CD4-positive, alpha-beta T cell treated with Interleukin-6 at 100 ng/mL for 8 hours (primary cell): ENCODE measurements at regions not wholly inside any gene's neighbourhood (a gene's known extent, or its start where the extent isn't known, plus 50 kb on each side); places are given as distances from the start of the nearest gene placed in this dataset.

Experiments
- DNase-seq: peaks from one replicate; pipeline ENCODE4 v3.0.0-alpha.2; 2020; ENCODE audit warnings: mixed read lengths, low spot score

GRCh38 chr21:24118738-24119459 lies 1488.4 kb downstream of the MRPL39 start:
- no peak for DNase-seq

GRCh38 chr21:24115141-24115540 lies 1492.1 kb downstream of the MRPL39 start:
- DNase-seq, result no peak

GRCh38 chr21:24112020-24112419 lies 1495.3 kb downstream of the MRPL39 start:
- no peak for DNase-seq

DNA sequence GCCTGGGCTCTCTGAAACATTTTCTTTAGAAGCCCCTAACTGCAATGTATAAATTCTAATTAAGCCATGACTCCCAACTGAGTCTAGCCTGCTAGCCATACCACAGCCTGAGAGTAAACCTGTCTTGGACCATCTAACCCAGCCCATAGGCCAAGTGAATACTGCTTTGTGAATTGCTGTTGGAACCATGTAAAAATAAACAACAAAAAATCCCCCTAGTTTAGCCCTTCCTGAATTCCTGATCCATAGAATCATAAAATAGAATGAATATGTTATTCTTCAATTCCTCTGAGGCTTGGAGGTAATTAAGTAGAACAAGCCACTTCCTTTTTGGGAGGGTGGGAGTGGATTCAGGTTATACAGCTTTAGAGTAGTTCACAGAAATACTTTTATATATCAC lies 1496.4 kb downstream of the MRPL39 start:
- DNase-seq, result no peak

- DNase-seq, result no peak
Observed at GRCh38 chr21:24097181-24097580, 1510.1 kb downstream of the MRPL39 start.

DNA sequence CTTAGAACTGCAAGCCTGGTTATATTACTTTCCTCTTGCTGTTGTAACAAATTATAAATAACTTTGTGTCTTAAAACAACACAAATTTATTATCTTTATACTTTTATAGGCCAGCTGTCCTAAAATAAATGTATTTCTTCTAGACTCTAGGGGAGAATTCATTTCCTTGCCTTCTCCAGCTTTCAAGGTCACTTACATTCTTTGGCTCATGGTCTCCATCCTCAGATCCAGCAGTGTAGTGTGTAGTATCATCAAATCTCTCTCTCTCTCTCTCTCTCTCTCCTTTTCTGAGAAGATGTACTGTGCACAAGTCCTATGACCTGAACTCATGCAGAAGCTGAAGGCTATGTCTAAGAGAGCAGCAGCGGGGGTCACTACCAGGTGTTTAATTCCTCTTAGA lies 1510.6 kb downstream of the MRPL39 start:
- DNase-seq, result no peak

- DNase-seq, result no peak
Observed at GRCh38 chr21:24093032-24093431, 1514.2 kb downstream of the MRPL39 start.

GRCh38 chr21:24076179-24076578 lies 1531.1 kb downstream of the MRPL39 start:
- DNase-seq, result no peak

DNA sequence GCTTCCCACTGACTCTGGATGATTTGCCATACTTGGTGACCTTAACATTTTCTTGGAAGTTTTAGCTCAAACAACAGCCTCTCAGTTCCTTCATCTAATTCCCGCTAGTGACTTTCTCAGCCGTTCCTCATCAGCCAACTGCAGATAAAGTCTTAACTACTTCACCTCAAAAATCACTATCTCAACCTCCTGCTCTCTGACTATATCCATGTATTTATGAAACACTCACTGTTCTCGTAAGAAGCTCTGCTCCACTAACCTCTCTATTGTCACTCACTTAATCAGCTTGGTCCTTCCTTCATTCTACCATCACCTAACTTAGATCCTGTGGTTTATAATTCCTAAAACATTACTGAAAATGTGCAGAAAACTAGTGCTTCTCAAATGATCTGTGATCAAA lies 1551.6 kb downstream of the MRPL39 start:
- DNase-seq, result no peak

- DNase-seq, result no peak
Observed at GRCh38 chr21:24050231-24050630, 1557.0 kb downstream of the MRPL39 start.

DNA sequence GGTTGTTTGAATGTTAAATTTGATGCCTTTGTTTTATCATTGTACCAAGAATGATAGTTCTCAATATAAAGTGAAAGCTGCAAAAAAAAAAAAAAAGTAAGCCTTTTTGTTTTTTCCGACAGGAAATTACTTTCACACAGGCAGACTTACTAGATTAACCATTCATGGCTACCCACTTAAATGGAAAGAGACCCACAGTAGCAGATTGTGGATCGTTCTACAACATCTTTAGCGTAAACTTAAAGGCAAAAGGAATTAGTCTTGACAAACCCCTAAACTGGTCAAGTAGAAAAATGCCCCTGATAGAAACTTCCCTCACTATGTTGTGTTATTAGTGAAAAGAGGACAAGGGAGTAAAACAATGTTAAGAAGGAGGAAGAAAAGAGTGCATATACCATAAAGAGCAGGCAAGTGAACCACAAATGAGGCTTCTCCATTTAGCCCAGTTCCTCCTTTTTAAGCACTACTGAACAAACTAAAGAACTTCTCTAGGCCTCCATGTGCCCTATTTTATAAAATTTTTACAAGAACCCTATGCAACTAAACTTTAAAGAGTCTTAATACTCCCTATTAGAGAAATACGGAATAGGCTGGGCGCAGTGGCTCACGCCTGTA lies 1560.3 kb downstream of the MRPL39 start:
- DNase-seq, result no peak

DNA sequence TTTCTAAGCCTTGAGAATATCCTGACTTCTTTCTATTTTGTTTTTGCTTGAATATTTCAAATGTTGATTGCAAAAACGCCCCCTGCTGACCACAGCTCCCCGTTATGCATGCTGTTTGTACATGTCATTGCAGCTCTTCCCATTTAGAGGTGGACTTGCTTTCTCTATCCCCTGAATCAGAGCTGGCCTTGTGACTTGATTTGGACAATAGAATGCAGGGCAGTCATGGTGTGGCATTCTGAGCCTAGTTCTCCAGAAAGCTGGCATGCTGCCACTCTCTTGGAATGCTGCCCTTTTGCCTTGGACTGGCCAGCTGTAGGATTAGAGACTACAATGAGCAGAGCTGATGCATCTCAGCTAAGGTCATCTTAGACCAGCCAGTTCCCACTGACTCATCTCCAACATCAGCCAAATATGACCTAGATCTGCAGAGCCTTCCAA lies 1561.5 kb downstream of the MRPL39 start:
- DNase-seq, result no peak

- DNase-seq, result no peak
Observed at GRCh38 chr21:24045373-24045772, 1561.9 kb downstream of the MRPL39 start.

- DNase-seq, result no peak
Observed at GRCh38 chr21:24042687-24043086, 1564.6 kb downstream of the MRPL39 start.

GRCh38 chr21:24032709-24033232 lies 1574.5 kb downstream of the MRPL39 start:
- no peak for DNase-seq

GRCh38 chr21:24027396-24027795 lies 1579.9 kb downstream of the MRPL39 start:
- no peak for DNase-seq

DNA sequence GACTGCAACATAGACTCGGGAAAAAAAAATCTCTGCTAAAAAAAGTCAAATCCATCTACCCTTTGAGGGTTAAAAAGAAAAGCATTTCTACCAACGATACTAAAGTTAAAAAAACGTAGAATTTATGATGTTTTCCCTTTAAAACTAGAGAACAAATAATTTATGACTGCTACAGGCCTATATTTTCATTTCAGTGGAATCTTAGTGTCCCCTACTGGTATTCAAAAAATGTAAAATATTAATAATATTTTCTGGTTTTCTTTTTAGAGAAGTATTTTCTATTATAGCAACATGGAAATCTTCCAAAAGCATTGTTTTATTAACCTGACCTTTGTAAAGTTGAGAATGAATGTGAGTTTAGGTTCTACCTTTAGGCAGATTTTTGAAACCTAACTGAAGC lies 1582.2 kb downstream of the MRPL39 start:
- no peak for DNase-seq

GRCh38 chr21:24023936-24024335 lies 1583.3 kb downstream of the MRPL39 start:
- DNase-seq, result no peak

- no peak for DNase-seq
Observed at GRCh38 chr21:24023402-24023801, 1583.9 kb downstream of the MRPL39 start.

- DNase-seq, result no peak
Observed at GRCh38 chr21:24014381-24014780, 1592.9 kb downstream of the MRPL39 start.

GRCh38 chr21:24011087-24011486 lies 1596.2 kb downstream of the MRPL39 start:
- DNase-seq, result no peak

GRCh38 chr21:24007592-24007991 lies 1599.7 kb downstream of the MRPL39 start:
- DNase-seq, result no peak

DNA sequence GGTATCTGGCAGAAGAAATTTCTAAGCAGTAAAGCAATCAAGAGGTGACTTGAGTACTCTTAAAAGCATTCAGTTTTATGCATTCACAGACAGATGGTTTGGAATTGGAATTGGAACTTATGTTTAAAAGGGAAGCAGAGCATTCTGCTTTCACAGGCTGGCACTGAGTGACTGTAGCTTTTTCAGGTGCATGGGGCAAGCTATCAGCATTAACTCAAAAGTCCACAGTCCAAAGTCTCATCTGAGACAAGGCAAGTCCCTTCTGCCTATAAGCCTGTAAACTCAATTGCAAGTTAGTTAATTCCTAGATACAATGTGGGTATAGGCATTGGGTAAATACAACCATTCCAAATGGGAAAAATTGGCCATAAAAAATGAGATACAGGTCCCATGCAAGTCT lies 1620.3 kb downstream of the MRPL39 start:
- DNase-seq, result no peak

GRCh38 chr21:23986214-23986613 lies 1621.1 kb downstream of the MRPL39 start:
- DNase-seq, result no peak
